ENCODE measurements at regions not wholly inside any gene's neighbourhood (a gene's known extent, or its start where the extent isn't known, plus 50 kb on each side); places are given as distances from the start of the nearest gene placed in this dataset.

GRCh38 chr13:77475345-77476084, 60.0 kb upstream of the SCEL start:
- no TSS peak for BruUV-seq (replicated peaks)

GRCh38 chr13:77470986-77471385, 64.5 kb upstream of the SCEL start:
- CTCF ChIA-PET (ENCODE audit: low intra/inter-chr PET ratio): no interaction called here
- POLR2A ChIA-PET: no interaction called here
- Histone ChIP-seq H2AFZ (ENCODE audit: low read depth, low read length) (no peak overlapping the region), H3K9me1 (ENCODE audit: control insufficient read depth, insufficient read depth, low read length) (no peaks in the 10 kb centered on the region), H3K27me3 (ENCODE audit: control insufficient read depth in 2 of 2, insufficient read depth in 2 of 2, low read length in 2 of 2) (no peaks in the 10 kb centered on the region; a peak in 1 of 5 replicates), H3K9me3 (replicated peaks; ENCODE audit: control insufficient read depth, insufficient read depth, low read depth, low read length) (no peaks in the 10 kb centered on the region), H3K36me3 (ENCODE audit: control insufficient read depth, insufficient read depth, low read length) (no peaks in the 10 kb centered on the region), H3K9ac (ENCODE audit: insufficient read depth in 1 of 2, low read depth in 2 of 2, low read length in 2 of 2) (no peak overlapping the region), H3K4me1 (replicated peaks in 1 of 2; ENCODE audit: control insufficient read depth in 2 of 2, insufficient read depth in 2 of 2, low read length in 2 of 2) (no peaks in the 10 kb centered on the region), H3K4me2 (ENCODE audit: insufficient read depth, low read length) (no peak overlapping the region), H3K27ac (ENCODE audit: extremely low read depth, low read depth, low read length) (no peak overlapping the region), H4K20me1 (replicated peaks; ENCODE audit: control insufficient read depth, insufficient read depth, low read length) (no peaks in the 10 kb centered on the region), H3K79me2 (ENCODE audit: control insufficient read depth, insufficient read depth, low read length) (no peaks in the 10 kb centered on the region), H3K4me3 (no peak overlapping the region)
- DNase-seq (ENCODE audit: extremely low read depth in 1 of 4, low spot score in 3 of 4) (no peak), FAIRE-seq (no peak), ATAC-seq (no peak)
- BruUV-seq (replicated peaks): no TSS peak
- WGBS (ENCODE audit: insufficient coverage, low coverage, missing lambda C conversion rate): 0% methylated on average over 3 of the region's 3 CpGs
- intact Hi-C loops (cut with micrococcal nuclease): no loop called here
- in situ Hi-C loops (cut with MboI): no loop called here
- TF ChIP-seq FIP1L1 (IDR thresholded peaks at IDR 0.05; ENCODE audit: low read depth, low read length, poor library complexity, severe bottlenecking) (no peak), JUN (IDR thresholded peaks at IDR 0.05; ENCODE audit: borderline replicate concordance, low read depth, low read length) (no peak), JUN (CRISPR knock-in tag; IDR thresholded peaks at IDR 0.05; ENCODE audit: borderline replicate concordance) (no peak), NFE2 (IDR thresholded peaks at IDR 0.05; ENCODE audit: low read depth) (no peak), DNMT1 (IDR thresholded peaks at IDR 0.05) (no peak), ARID1B (IDR thresholded peaks at IDR 0.05) (no peak), ZNF282 (CRISPR knock-in tag; IDR thresholded peaks at IDR 0.05) (no peak), ZKSCAN1 (IDR thresholded peaks at IDR 0.05; ENCODE audit: low read depth, low read length) (no peak), ZNF23 (CRISPR knock-in tag; IDR thresholded peaks at IDR 0.05) (no peak), CBFB (CRISPR knock-in tag; IDR thresholded peaks at IDR 0.05) (no peak), U2AF2 (optimal IDR thresholded peaks at IDR 0.05; ENCODE audit: low read depth, low read length) (no peak), NR1H2 (CRISPR knock-in tag; IDR thresholded peaks at IDR 0.05) (no peak), MCM2 (IDR thresholded peaks at IDR 0.05; ENCODE audit: low read depth) (no peak), MIER1 (IDR thresholded peaks at IDR 0.05; ENCODE audit: low read depth) (no peak)
- TF ChIP-seq, protein P1, sequence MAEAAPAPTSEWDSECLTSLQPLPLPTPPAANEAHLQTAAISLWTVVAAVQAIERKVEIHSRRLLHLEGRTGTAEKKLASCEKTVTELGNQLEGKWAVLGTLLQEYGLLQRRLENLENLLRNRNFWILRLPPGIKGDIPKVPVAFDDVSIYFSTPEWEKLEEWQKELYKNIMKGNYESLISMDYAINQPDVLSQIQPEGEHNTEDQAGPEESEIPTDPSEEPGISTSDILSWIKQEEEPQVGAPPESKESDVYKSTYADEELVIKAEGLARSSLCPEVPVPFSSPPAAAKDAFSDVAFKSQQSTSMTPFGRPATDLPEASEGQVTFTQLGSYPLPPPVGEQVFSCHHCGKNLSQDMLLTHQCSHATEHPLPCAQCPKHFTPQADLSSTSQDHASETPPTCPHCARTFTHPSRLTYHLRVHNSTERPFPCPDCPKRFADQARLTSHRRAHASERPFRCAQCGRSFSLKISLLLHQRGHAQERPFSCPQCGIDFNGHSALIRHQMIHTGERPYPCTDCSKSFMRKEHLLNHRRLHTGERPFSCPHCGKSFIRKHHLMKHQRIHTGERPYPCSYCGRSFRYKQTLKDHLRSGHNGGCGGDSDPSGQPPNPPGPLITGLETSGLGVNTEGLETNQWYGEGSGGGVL (CRISPR knock-in tag; IDR thresholded peaks at IDR 0.05): no peak

More at GRCh38 chr13:77475345-77476084, 60.0 kb upstream of the SCEL start:
- no peak overlapping the region for H3K4me3 ChIP-seq
- H3K4me1 ChIP-seq (replicated peaks in 1 of 2; ENCODE audit: control insufficient read depth in 2 of 2, insufficient read depth in 2 of 2, low read length in 2 of 2): peaks cover 0 to 5% of the 10 kb centered on the region in 2 experiments; a peak in 2 of 5 replicates
- intact Hi-C loops (cut with micrococcal nuclease) (loop anchor here (5.0 kb wide), 1 partner anchor 473 kb away; no protein-coding TSS in a partner anchor), in situ Hi-C loops (cut with MboI) (no loop called here)
- H3K9ac ChIP-seq (ENCODE audit: insufficient read depth in 1 of 2, low read depth in 2 of 2, low read length in 2 of 2): no peak overlapping the region
- no peak overlapping the region for H2AFZ ChIP-seq (ENCODE audit: low read depth, low read length)
- no peaks in the 10 kb centered on the region for H3K9me1 ChIP-seq (ENCODE audit: control insufficient read depth, insufficient read depth, low read length)
- H3K27ac ChIP-seq (ENCODE audit: extremely low read depth, low read depth, low read length): no peak overlapping the region
- H3K4me2 ChIP-seq (ENCODE audit: insufficient read depth, low read length): no peak overlapping the region
- POLR2A ChIA-PET: no interaction called here
- no peak for FAIRE-seq
- H4K20me1 ChIP-seq (replicated peaks; ENCODE audit: control insufficient read depth, insufficient read depth, low read length): no peaks in the 10 kb centered on the region
- no peak for DNase-seq (ENCODE audit: extremely low read depth in 1 of 4, low spot score in 3 of 4)
- no peaks in the 10 kb centered on the region for H3K27me3 ChIP-seq (ENCODE audit: control insufficient read depth in 2 of 2, insufficient read depth in 2 of 2, low read length in 2 of 2)
- CTCF ChIA-PET (ENCODE audit: low intra/inter-chr PET ratio): no interaction called here
- no peaks in the 10 kb centered on the region for H3K36me3 ChIP-seq (ENCODE audit: control insufficient read depth, insufficient read depth, low read length)
- no peak for TF ChIP-seq CEBPG (CRISPR knock-in tag; IDR thresholded peaks at IDR 0.05)
- TF ChIP-seq CEBPG (tag; conservative IDR thresholded peaks at IDR 0.05 in 1 of 2, IDR thresholded peaks at IDR 0.05 in 1 of 2): no peak
- no peaks in the 10 kb centered on the region for H3K79me2 ChIP-seq (ENCODE audit: control insufficient read depth, insufficient read depth, low read length)
- no peak for ATAC-seq
- H3K9me3 ChIP-seq (replicated peaks; ENCODE audit: control insufficient read depth, insufficient read depth, low read depth, low read length): no peaks in the 10 kb centered on the region
- 91% methylated on average over 7 of the region's 47 CpGs for WGBS (ENCODE audit: insufficient coverage, low coverage, missing lambda C conversion rate)

Measured in K562 (cell line).